SH-SY5Y (cell line): ENCODE measurements at regions not wholly inside any gene's neighbourhood (a gene's known extent, or its start where the extent isn't known, plus 50 kb on each side); places are given as distances from the start of the nearest gene placed in this dataset.

Experiments used
- GATA2 ChIP-seq: IDR thresholded peaks from 2 replicates; pipeline ENCODE4 v1.6.1; 2011; ENCODE audit warnings: mild to moderate bottlenecking, low read depth, low read length
- GATA3 ChIP-seq: IDR thresholded peaks from 2 replicates; pipeline ENCODE4 v1.6.1; 2011; ENCODE audit warnings: low read depth, mild to moderate bottlenecking, low read length, moderate library complexity

DNA sequence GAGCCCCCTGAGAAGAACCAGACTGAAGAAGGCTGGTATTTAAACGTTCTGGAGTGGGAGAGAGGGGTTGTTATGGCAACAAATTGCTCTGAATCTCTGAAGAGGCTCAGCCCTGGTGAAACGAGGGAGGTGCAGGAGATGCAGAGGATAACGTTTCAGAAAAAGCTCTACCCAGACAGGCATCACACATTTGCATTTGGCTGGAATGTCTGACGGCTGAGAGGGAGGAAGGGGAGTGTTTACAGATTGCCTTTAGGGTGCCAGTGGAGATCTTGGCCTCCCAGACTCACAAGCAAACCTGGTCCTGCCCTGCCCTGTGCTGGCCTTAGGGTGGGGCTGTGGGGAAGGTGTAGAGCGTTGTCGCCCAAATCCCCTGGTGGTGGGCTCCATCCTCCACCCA lies 169.0 kb upstream of the AJAP1 start:
- peak; percentile 67; the same call in 1 of the 2 replicates for TF ChIP-seq GATA2
- TF ChIP-seq GATA3 = no peak
